Ishikawa (cell line): ENCODE measurements at regions not wholly inside any gene's neighbourhood (a gene's known extent, or its start where the extent isn't known, plus 50 kb on each side); places are given as distances from the start of the nearest gene placed in this dataset.

Experiments used
- CEBPB ChIP-seq: IDR thresholded peaks from 2 replicates; pipeline ENCODE4 v1.6.1; 2012
- EGR1 ChIP-seq: IDR thresholded peaks from 2 replicates; pipeline ENCODE4 v1.6.1; 2012
- EP300 ChIP-seq: IDR thresholded peaks from 2 replicates; pipeline ENCODE4 v1.6.1; 2012; ENCODE audit warnings: borderline replicate concordance
- MAX ChIP-seq: IDR thresholded peaks from 2 replicates; pipeline ENCODE4 v1.6.1; 2012
- NFIC ChIP-seq: IDR thresholded peaks from 2 replicates; pipeline ENCODE4 v1.6.1; 2012
- REST ChIP-seq: IDR thresholded peaks from 2 replicates; pipeline ENCODE4 v1.6.1; 2012; ENCODE audit warnings: low read depth, mild to moderate bottlenecking
- TAF1 ChIP-seq: IDR thresholded peaks from 2 replicates; pipeline ENCODE4 v1.6.1; 2012; ENCODE audit warnings: low read depth, mild to moderate bottlenecking
- TEAD4 ChIP-seq: IDR thresholded peaks from 2 replicates; pipeline ENCODE4 v1.6.1; 2012
- USF1 ChIP-seq: IDR thresholded peaks from 2 replicates; pipeline ENCODE4 v1.6.1; 2012

GRCh38 chr22:27476729-27477128, 324.8 kb downstream of the MN1 start:
- TF ChIP-seq USF1 (no peak), EP300 (peak; percentile 50; the same call in 1 of the 2 replicates), TAF1 (no peak), EGR1 (no peak), CEBPB (no peak), TEAD4 (no peak), MAX (no peak), NFIC (no peak), REST (no peak)
